SK-N-MC (cell line): ENCODE measurements at regions not wholly inside any gene's neighbourhood (a gene's known extent, or its start where the extent isn't known, plus 50 kb on each side); places are given as distances from the start of the nearest gene placed in this dataset.

Experiments used
- DNase-seq: peaks from one replicate; pipeline ENCODE4 v3.0.0-alpha.2; 2011; ENCODE audit warnings: low read depth, low spot score
- H3K27ac ChIP-seq: fragments of 200-600 bp; sonication (generic); 2 replicates; pipeline ENCODE4 v1.5.1; 2016; ENCODE audit warnings: mixed run types
- H3K36me3 ChIP-seq: fragments of 200-600 bp; sonication (generic); 2 replicates; pipeline ENCODE4 v1.6.1; 2017; ENCODE audit warnings: antibody characterized with exemption, low read length, mixed read lengths; ENCODE audit not compliant: insufficient read depth
- H3K4me3 ChIP-seq: fragments of 200-600 bp; sonication (generic); 2 replicates; pipeline ENCODE4 v1.5.1; 2016
- H3K9ac ChIP-seq: fragments of 200-600 bp; sonication (generic); 2 replicates; pipeline ENCODE4 v1.8.0; 2017; ENCODE audit warnings: mixed run types, mixed read lengths; ENCODE audit not compliant: insufficient read length
- H3K9me3 ChIP-seq: fragments of 200-600 bp; sonication (generic); 2 replicates; pipeline ENCODE4 v1.6.1; 2017; ENCODE audit warnings: low read depth, mild to moderate bottlenecking, antibody characterized with exemption, low read length, moderate library complexity, mixed read lengths
- EZH2 ChIP-seq: fragments of 200-600 bp; sonication (generic); IDR thresholded peaks from one replicate; pipeline ENCODE4 v1.6.1; 2017; ENCODE audit warnings: antibody characterized with exemption
- FOXP2 ChIP-seq: optimal IDR thresholded peaks from 2 replicates; pipeline ENCODE3; 2011; ENCODE audit warnings: mild to moderate bottlenecking, moderate library complexity; ENCODE audit not compliant: insufficient read depth; ENCODE audit errors: extremely low read length, control extremely low read depth
- POLR2AphosphoS5 ChIP-seq: IDR thresholded peaks from 2 replicates; pipeline ENCODE4 v1.6.1; 2012; ENCODE audit warnings: mild to moderate bottlenecking, low read depth, low read length, borderline replicate concordance

DNA sequence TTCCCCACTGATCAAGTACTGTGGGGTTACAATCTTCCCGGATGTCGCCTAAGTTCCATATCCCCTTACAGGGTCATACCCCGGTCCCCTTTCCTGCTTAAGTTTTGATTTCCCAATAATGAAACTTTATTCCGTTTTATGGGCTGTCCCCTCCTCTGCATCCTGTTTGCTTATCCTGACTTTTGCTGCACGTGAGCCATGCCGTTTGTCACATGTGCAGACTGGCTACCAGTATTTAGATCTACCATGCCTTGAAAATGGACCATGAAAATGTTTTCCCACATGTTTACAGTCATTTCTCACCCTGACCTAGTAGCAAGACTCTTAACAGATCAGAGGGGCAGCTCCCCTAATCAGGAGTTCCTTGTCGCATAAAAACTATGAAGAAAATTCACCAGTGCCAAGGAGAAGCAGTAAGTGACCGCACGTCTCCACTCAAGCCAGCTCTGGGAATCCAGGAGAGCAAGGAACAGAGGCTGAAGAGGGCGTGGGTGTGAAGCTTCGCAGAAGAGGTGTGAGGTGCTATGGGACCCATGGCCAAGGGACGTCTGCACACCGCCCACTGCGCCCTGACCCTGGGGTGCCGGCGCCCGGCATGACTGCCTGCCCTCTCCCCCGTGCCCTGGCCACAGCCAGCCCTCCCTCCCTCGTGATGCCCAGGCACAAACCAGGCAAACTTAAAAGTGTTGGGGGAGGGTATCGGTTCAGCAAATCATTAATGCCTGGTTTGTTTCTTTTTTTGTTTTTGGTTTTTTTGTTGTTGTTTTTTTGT lies 440.8 kb upstream of the SALL3 start:
- Histone ChIP-seq H3K9me3 (no peaks in the 10 kb centered on the region), H3K36me3 (no peaks in the 10 kb centered on the region), H3K9ac (no peak overlapping the region), H3K27ac (no peak overlapping the region), H3K4me3 (no peak overlapping the region)
- DNase-seq, result no peak
- TF ChIP-seq FOXP2 (no peak), POLR2AphosphoS5 (no peak), EZH2 (no peak)

DNA sequence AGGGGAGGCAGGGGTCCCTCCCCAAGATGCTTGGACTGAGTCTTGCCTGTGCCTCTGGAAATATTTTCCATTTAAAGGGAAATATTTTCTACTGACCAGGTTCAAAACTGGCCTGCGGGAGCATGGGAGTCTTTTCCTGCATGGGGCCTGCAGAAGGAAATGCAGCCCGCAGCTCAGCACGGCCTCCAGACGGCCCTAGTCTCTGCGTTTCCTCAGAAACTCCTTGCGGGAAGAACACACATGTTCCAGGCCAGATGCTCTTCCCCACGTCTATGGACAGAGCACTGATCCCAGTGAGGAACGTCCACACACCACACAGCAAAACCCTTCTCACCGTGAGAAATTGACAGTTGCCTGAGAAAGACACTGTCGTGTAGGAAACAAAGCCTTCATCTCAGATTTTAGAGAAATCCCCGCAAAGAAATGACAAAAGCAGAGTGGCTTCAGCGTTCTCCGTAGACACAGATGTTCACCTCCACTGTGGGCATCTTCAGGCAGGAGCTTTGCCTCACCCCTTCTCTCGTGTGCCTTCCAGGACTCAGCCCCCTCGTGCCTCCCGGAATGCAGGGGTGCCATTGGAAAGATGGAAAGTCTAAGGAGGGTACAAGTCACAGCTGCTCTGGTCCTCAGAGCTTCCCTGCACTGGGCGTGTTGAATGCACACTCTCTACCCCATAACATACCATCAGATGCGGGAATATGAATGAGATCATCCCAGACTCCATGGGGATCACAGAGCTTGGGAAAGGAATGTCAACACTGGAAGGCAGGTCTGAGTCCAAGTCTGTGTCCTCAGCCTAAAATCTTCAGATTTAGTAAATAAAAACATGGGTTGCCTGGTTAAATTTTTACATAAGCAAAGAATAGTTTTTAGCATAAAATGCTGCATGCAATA lies 438.7 kb upstream of the SALL3 start:
- Histone ChIP-seq H3K27ac (no peak overlapping the region), H3K9ac (no peak overlapping the region), H3K36me3 (no peaks in the 10 kb centered on the region), H3K4me3 (no peak overlapping the region), H3K9me3 (no peaks in the 10 kb centered on the region)
- no peak for DNase-seq
- no peak for TF ChIP-seq POLR2AphosphoS5
- no peak for TF ChIP-seq EZH2
- no peak for TF ChIP-seq FOXP2

DNA sequence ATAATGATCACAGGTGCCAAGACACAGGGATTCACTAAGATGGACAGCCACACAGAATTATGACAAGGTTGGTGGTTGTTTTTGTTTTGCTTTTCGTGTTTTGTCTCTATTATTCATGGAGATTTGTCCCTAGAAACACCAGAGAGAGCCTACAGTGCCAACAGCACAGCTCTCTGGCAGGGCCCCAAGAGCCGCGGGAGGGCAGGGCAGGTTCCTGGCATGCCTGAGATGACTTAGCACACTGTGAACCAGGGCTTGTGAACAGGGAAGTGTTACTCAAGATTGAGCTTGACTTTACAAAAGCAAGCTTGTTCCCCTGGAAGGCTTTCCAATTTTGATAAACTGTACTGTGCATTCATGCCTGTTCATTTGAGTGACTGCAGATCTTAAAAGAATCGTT lies 437.4 kb upstream of the SALL3 start:
- Histone ChIP-seq H3K27ac (no peak overlapping the region), H3K4me3 (no peak overlapping the region), H3K9me3 (no peaks in the 10 kb centered on the region), H3K36me3 (no peaks in the 10 kb centered on the region), H3K9ac (no peak overlapping the region)
- TF ChIP-seq FOXP2 (no peak), POLR2AphosphoS5 (no peak), EZH2 (no peak)
- no peak for DNase-seq

DNA sequence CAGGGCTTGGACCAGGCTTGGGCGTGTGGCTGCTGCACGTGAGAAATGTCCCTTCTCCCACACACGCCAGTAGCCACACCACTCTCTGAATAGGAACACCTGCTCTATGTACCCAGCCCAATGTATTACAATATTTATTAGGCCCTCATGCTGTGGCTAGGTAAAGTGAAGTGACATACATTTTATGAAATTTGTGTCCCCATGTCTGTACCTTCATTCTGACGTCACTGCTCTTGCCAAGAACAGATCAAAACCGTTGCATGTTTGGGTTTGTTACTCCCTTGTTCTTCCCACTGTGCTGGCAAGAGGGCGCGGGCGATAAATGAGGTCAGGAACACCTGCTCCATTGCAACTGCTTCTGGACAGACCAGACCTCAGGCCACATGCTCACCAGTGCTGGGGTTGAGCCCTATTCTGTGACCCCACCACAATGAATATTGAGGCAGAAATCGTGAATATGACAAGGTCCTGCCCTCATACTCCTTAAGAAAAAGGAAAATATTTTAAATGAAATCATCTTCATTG lies 436.4 kb upstream of the SALL3 start:
- no peak overlapping the region for H3K4me3 ChIP-seq
- H3K9ac ChIP-seq, result no peak overlapping the region
- no peak overlapping the region for H3K27ac ChIP-seq
- H3K36me3 ChIP-seq, result no peaks in the 10 kb centered on the region
- DNase-seq, result no peak
- no peak for TF ChIP-seq POLR2AphosphoS5
- no peak for TF ChIP-seq FOXP2
- TF ChIP-seq EZH2, result no peak
- no peaks in the 10 kb centered on the region for H3K9me3 ChIP-seq

DNA sequence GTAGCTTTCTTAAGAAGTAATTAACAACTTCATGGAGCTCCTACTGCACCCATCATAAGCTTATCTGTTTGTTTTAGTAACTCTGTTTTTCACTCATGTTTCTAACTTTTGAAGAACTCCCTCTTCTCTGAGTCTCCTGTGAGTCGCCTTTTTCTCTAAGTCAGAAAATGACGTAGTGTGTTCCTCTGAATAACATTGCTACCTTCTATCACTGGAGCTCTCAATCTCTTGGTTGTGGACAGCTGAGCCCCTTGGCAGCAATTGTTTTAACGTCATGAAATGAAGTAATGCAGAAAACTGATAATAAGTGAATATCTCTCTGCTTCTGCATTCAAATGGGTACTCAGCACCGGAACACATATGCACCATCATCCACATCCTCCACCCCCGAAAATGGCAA lies 433.3 kb upstream of the SALL3 start:
- Histone ChIP-seq H3K36me3 (no peaks in the 10 kb centered on the region), H3K9ac (no peak overlapping the region), H3K4me3 (no peak overlapping the region), H3K9me3 (no peaks in the 10 kb centered on the region), H3K27ac (no peak overlapping the region)
- DNase-seq, result no peak
- no peak for TF ChIP-seq EZH2
- no peak for TF ChIP-seq POLR2AphosphoS5
- TF ChIP-seq FOXP2, result no peak

DNA sequence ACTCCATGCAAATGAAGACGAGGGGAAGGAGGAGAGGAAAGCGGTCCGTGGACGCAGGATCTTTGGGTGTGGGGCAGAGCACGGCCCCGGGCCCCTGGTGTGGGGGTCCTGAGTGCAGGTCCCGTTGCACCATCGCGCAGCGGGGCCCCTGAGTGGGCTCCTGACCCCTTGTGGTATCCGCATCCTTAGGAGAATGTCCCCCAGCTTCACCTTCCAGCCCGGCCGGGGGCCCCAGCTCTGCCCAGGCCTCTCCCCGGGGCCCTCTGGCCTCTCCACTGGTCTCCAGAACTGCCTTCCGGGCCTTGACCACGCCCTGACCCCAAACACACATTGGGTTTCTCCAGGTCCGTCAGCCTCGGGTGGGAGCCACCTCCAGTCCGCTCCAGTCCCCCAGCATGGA lies 431.8 kb upstream of the SALL3 start:
- no peak for TF ChIP-seq POLR2AphosphoS5
- TF ChIP-seq FOXP2, result no peak
- no peak for TF ChIP-seq EZH2
- H3K4me3 ChIP-seq, result no peak overlapping the region
- H3K9ac ChIP-seq, result no peak overlapping the region
- no peaks in the 10 kb centered on the region for H3K9me3 ChIP-seq
- no peak overlapping the region for H3K27ac ChIP-seq
- DNase-seq, result no peak
- no peaks in the 10 kb centered on the region for H3K36me3 ChIP-seq

DNA sequence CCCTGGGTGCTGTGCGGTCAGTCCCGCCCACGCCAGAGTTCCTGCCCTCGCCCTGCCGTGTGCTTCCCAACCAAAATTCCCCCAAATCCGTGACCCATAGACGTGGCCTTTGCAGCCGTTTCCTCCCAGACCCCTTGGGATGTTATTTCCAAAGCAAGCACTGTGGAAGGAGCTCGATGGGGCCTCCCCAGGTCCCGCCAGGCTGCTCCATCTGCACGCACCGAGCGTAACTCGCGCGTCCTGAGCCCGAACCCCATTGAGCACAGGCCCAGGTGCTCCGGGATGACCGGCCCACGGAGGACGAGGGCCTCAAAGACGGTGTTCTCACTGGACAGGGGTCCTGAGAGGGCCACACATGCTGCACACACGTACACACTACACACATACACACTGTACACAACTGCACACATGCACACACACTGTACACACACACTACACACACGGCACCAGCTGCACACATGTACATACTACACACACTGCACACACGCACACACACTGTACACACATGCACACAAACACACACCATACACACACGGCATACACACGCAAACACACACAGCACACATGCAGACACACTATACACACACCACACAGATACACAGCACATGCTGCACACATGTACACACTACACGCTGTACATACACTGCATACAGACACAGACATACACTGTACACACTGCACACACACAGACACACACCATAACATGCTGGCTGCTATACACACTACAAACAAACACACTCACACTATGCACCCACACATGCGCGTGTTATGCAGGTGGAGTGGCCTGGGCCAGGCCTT lies 431.2 kb upstream of the SALL3 start:
- Histone ChIP-seq H3K9ac (no peak overlapping the region), H3K4me3 (no peak overlapping the region), H3K27ac (no peak overlapping the region), H3K9me3 (no peaks in the 10 kb centered on the region), H3K36me3 (no peaks in the 10 kb centered on the region)
- no peak for TF ChIP-seq FOXP2
- no peak for TF ChIP-seq POLR2AphosphoS5
- no peak for TF ChIP-seq EZH2
- no peak for DNase-seq

DNA sequence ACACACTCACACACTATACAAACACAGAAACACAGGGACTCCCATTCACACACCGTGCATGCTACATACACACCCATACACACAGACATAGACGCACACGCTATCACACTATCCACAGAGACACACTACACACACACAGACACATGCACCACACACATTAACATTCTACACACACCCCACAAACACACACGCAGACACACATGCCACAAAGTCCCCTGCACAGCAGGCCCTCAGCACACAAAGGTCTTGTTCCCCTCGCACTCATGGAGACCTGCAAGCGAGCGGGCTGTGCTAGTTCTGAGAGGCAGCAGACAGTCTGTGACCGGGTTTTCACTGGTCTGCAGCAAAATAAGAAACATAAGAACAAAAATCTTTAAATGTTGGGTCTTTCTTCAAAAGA lies 429.6 kb upstream of the SALL3 start:
- Histone ChIP-seq H3K27ac (no peak overlapping the region), H3K9ac (no peak overlapping the region), H3K36me3 (no peaks in the 10 kb centered on the region), H3K4me3 (no peak overlapping the region), H3K9me3 (no peaks in the 10 kb centered on the region)
- TF ChIP-seq EZH2 (no peak), POLR2AphosphoS5 (no peak), FOXP2 (no peak)
- DNase-seq, result no peak
